BE2C (cell line): ENCODE measurements at regions not wholly inside any gene's neighbourhood (a gene's known extent, or its start where the extent isn't known, plus 50 kb on each side); places are given as distances from the start of the nearest gene placed in this dataset.

Experiments
- DNase-seq: peaks from one replicate; pipeline ENCODE4 v3.0.0-alpha.2; 2020
- H3K27me3 ChIP-seq: fragments of 250-450 bp; sonication (Bioruptor Pico); 2 replicates; pipeline ENCODE4 v1.5.1; 2020; ENCODE audit warnings: mild to moderate bottlenecking
- H3K36me3 ChIP-seq: fragments of 250-450 bp; sonication (Bioruptor Pico); 2 replicates; pipeline ENCODE4 v1.5.1; 2020; ENCODE audit warnings: mild to moderate bottlenecking
- H3K4me1 ChIP-seq: fragments of 250-450 bp; sonication (Bioruptor Pico); 2 replicates; pipeline ENCODE4 v1.5.1; 2020
- H3K4me3 ChIP-seq: 2 replicates; pipeline ENCODE4 v1.5.1; 2011; ENCODE audit warnings: low read depth, low read length
- H3K9me3 ChIP-seq: fragments of 250-450 bp; sonication (Bioruptor Pico); 2 replicates; pipeline ENCODE4 v1.5.1; 2020
- CTCF ChIP-seq: IDR thresholded peaks from 2 replicates; pipeline ENCODE4 v1.5.1; 2012; ENCODE audit warnings: mild to moderate bottlenecking, low read depth, low read length

GRCh38 chr15:77557564-77557963 lies 75.1 kb downstream of the LINGO1 start:
- H3K4me3 ChIP-seq, result no peak overlapping the region
- no peaks in the 10 kb centered on the region for H3K36me3 ChIP-seq
- H3K27me3 ChIP-seq, result no peaks in the 10 kb centered on the region
- no peak for TF ChIP-seq CTCF
- no peaks in the 10 kb centered on the region for H3K4me1 ChIP-seq
- DNase-seq, result no peak
- H3K9me3 ChIP-seq, result no peaks in the 10 kb centered on the region

DNA sequence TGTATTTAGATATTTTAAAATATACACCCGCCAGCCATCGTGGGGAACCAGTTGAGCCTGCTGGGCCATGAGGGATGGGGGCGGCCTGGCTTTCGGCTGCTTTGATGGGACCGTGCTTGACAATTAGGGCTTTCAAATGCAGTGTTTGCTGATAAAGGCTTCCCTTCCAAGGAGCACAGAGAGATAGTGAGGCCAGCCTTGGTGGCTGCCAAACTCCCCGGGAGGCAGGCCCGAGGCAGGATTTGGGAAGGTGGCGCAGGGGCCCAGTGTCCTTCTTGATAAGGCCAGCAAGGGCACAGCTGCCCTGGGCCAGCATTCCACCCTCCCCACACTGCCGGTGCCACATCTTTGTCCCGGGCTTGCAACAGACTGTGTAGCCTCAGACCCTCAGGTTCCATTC lies 75.6 kb downstream of the LINGO1 start:
- Histone ChIP-seq H3K27me3 (no peaks in the 10 kb centered on the region), H3K9me3 (no peaks in the 10 kb centered on the region), H3K36me3 (no peaks in the 10 kb centered on the region), H3K4me1 (no peaks in the 10 kb centered on the region), H3K4me3 (no peak overlapping the region)
- DNase-seq, result no peak
- no peak for TF ChIP-seq CTCF

DNA sequence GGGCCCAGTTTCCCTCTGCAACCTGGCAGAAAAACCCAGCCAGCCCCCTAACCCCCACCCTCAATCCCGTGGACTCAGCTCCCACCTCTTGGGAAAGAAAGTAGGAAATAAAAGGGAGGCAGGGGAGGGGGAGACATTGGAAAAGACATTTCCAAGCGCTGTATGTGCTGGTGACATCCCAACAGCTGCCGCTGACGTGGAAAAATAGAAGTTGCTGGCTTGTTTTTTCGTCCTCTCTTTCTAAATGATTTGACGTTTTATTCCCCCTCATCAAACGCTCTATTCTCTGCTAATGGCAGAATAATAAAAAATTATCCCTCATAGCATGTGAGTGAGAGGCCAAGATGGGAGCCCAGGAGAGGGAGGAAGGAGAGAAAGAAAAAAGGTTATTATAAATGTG lies 76.1 kb downstream of the LINGO1 start:
- DNase-seq, result no peak
- H3K4me3 ChIP-seq, result no peak overlapping the region
- TF ChIP-seq CTCF, result no peak
- no peaks in the 10 kb centered on the region for H3K36me3 ChIP-seq
- H3K9me3 ChIP-seq, result no peaks in the 10 kb centered on the region
- no peaks in the 10 kb centered on the region for H3K4me1 ChIP-seq
- no peaks in the 10 kb centered on the region for H3K27me3 ChIP-seq

DNA sequence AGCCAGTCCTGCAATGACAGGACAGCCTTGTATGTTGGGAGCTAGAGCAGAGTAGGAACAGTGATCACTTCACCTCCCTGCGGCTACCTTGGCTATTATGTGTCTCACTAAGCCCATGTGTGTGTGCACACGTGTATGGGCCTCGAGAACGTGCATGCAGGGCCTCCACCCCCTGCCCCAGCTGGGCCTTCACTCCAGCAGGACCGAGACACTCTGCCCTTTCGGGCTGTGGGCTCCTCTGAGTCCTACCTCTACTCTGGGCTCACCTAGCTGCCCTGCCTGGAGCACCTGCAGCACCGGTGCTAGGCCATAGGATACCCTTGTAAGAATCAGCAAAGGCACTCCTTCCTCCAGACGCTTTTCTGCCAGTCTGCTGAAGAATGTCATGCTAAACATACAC lies 77.5 kb downstream of the LINGO1 start:
- H3K4me3 ChIP-seq, result no peak overlapping the region
- H3K4me1 ChIP-seq, result no peaks in the 10 kb centered on the region
- no peak for DNase-seq
- H3K27me3 ChIP-seq, result no peaks in the 10 kb centered on the region
- no peaks in the 10 kb centered on the region for H3K9me3 ChIP-seq
- H3K36me3 ChIP-seq, result no peaks in the 10 kb centered on the region
- TF ChIP-seq CTCF, result no peak

- H3K4me3 ChIP-seq, result no peak overlapping the region
- H3K4me1 ChIP-seq, result no peaks in the 10 kb centered on the region
- no peak for TF ChIP-seq CTCF
- no peaks in the 10 kb centered on the region for H3K36me3 ChIP-seq
- H3K27me3 ChIP-seq, result no peaks in the 10 kb centered on the region
- H3K9me3 ChIP-seq, result no peaks in the 10 kb centered on the region
- DNase-seq, result no peak
Measured at GRCh38 chr15:77554306-77555080, 78.2 kb downstream of the LINGO1 start.

DNA sequence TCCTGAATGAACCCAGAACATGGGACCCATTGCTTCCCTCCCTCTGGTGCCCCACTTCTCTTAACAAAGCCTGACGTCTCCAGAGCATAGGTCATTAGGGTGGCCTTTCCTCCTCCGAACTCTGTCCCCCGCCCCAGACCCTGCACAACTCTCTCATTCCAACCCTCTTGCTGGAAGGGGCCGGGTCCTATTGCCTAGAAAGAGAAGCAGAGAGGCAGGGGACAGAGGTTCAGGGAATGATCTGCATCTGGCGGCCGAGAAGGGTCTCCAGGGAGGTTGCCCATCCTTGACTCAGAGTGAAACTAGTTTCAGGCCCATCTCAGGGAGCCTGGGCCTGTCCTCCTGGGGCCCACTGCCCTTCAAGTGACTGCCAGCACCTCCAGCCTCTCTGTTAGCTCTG lies 79.0 kb downstream of the LINGO1 start:
- Histone ChIP-seq H3K9me3 (no peaks in the 10 kb centered on the region), H3K4me1 (no peaks in the 10 kb centered on the region), H3K36me3 (no peaks in the 10 kb centered on the region), H3K4me3 (no peak overlapping the region), H3K27me3 (no peaks in the 10 kb centered on the region)
- TF ChIP-seq CTCF, result no peak
- no peak for DNase-seq
